DND-41 (cell line): ENCODE measurements at regions not wholly inside any gene's neighbourhood (a gene's known extent, or its start where the extent isn't known, plus 50 kb on each side); places are given as distances from the start of the nearest gene placed in this dataset.

ENCODE experiments used
- EZH2 ChIP-seq: IDR thresholded peaks from 3 replicates; pipeline ENCODE4 v1.6.1; 2012; ENCODE audit warnings: borderline replicate concordance, low read depth, mild to moderate bottlenecking, moderate library complexity, low read length, inconsistent platforms; ENCODE audit not compliant: severe bottlenecking
- TF ChIP-seq, protein P1 (sequence below): IDR thresholded peaks from 2 replicates; pipeline ENCODE4 v1.5.1; 2012; ENCODE audit warnings: borderline replicate concordance, low read length, moderate library complexity, mild to moderate bottlenecking; ENCODE audit not compliant: poor library complexity, severe bottlenecking; ENCODE audit errors: extremely low read depth

DNA sequence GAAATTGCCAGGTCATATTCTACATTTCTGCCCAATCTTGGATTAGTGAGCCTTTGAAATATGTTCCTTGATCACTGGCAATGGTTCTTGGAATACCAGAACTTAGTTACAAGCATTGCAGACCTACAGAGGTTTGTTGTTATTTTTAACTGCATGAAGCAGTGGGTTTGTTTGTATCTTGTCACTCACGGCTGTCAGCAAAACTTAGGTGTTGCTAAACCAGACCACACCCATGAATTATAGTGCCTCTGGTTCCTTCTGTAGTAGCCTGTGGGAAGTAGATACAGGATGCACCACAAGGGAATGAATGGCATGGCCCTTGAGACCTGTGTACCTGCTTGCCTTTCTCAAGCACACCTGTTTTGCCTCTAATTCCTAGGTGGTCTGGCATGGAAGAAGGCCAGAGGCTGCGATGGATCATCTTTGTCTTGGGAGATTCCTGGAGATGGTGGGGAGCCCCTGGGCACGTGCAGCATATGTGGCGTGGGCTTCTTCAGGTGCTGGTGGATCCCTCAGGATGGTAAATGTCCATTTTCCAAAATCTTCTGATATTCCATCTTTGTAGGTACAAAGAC is 138.8 kb downstream of the SNRPN start:
- TF ChIP-seq, protein P1, sequence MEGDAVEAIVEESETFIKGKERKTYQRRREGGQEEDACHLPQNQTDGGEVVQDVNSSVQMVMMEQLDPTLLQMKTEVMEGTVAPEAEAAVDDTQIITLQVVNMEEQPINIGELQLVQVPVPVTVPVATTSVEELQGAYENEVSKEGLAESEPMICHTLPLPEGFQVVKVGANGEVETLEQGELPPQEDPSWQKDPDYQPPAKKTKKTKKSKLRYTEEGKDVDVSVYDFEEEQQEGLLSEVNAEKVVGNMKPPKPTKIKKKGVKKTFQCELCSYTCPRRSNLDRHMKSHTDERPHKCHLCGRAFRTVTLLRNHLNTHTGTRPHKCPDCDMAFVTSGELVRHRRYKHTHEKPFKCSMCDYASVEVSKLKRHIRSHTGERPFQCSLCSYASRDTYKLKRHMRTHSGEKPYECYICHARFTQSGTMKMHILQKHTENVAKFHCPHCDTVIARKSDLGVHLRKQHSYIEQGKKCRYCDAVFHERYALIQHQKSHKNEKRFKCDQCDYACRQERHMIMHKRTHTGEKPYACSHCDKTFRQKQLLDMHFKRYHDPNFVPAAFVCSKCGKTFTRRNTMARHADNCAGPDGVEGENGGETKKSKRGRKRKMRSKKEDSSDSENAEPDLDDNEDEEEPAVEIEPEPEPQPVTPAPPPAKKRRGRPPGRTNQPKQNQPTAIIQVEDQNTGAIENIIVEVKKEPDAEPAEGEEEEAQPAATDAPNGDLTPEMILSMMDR: no peak
- TF ChIP-seq EZH2: no peak
